ENCODE measurements at regions not wholly inside any gene's neighbourhood (a gene's known extent, or its start where the extent isn't known, plus 50 kb on each side); places are given as distances from the start of the nearest gene placed in this dataset.

- DNase-seq, result no peak
These were observed 381.9 kb downstream of the ZNF516 start for GRCh38 chr18:76113101-76113500.

- DNase-seq, result no peak
These were observed 392.4 kb downstream of the ZNF516 start for GRCh38 chr18:76102626-76103025.

- no peak for DNase-seq
These were observed 392.9 kb downstream of the ZNF516 start for GRCh38 chr18:76102156-76102555.

- no peak for DNase-seq
These were observed 395.0 kb downstream of the ZNF516 start for GRCh38 chr18:76099931-76100457.

- no peak for DNase-seq
These were observed 396.2 kb downstream of the ZNF516 start for GRCh38 chr18:76098674-76099411.

GRCh38 chr18:76081536-76081935 is 413.5 kb downstream of the ZNF516 start:
- no peak for DNase-seq

GRCh38 chr18:76080430-76080829 is 414.6 kb downstream of the ZNF516 start:
- no peak for DNase-seq

- DNase-seq, result no peak
These were observed 419.3 kb downstream of the ZNF516 start for GRCh38 chr18:76075777-76076176.

- DNase-seq, result no peak
These were observed 430.0 kb downstream of the ZNF516 start for GRCh38 chr18:76064998-76065397.

GRCh38 chr18:76058146-76058545 is 436.9 kb downstream of the ZNF516 start:
- DNase-seq, result no peak

- DNase-seq, result no peak
These were observed 437.7 kb downstream of the ZNF516 start for GRCh38 chr18:76057386-76057785.

GRCh38 chr18:76056471-76057110 is 438.5 kb downstream of the ZNF516 start:
- no peak for DNase-seq

GRCh38 chr18:76055578-76055977 is 439.5 kb downstream of the ZNF516 start:
- DNase-seq, result no peak

GRCh38 chr18:76055025-76055424 is 440.0 kb downstream of the ZNF516 start:
- no peak for DNase-seq

GRCh38 chr18:76054156-76054555 is 440.9 kb downstream of the ZNF516 start:
- no peak for DNase-seq

GRCh38 chr18:76053551-76053950 is 441.5 kb downstream of the ZNF516 start:
- no peak for DNase-seq

- no peak for DNase-seq
These were observed 442.8 kb downstream of the ZNF516 start for GRCh38 chr18:76052227-76052595.

- DNase-seq, result no peak
These were observed 443.4 kb downstream of the ZNF516 start for GRCh38 chr18:76051396-76052226.

- no peak for DNase-seq
These were observed 448.8 kb downstream of the ZNF516 start for GRCh38 chr18:76046221-76046620.

GRCh38 chr18:76042511-76042910 is 452.5 kb downstream of the ZNF516 start:
- DNase-seq, result no peak

GRCh38 chr18:76018210-76018609 is 476.8 kb downstream of the ZNF516 start:
- no peak for DNase-seq

GRCh38 chr18:76013057-76013456 is 482.0 kb downstream of the ZNF516 start:
- no peak for DNase-seq

GRCh38 chr18:76005632-76006208 is 489.3 kb downstream of the ZNF516 start:
- DNase-seq, result no peak
